SK-N-SH (cell line): ENCODE measurements at regions not wholly inside any gene's neighbourhood (a gene's known extent, or its start where the extent isn't known, plus 50 kb on each side); places are given as distances from the start of the nearest gene placed in this dataset.

Source experiments
- CTCF ChIA-PET: fragments of 300-600, 350-600 bp; formaldehyde crosslinking; extraction: SDS; loops from one replicate; lab custom pipeline; 2021; lab: Yijun Ruan, JAX
- POLR2A ChIA-PET: fragments of 350-600 bp; sonication (Branson Sonifier 250); formaldehyde crosslinking; extraction: SDS; loops from one replicate; lab custom pipeline; 2020; ENCODE audit warnings: antibody characterized with exemption, inconsistent platforms; lab: Yijun Ruan, JAX
- DNase-seq: peaks from one replicate; pipeline ENCODE4 v3.0.0; 2012
- H2AFZ ChIP-seq: fragments of 200-600 bp; sonication (generic); 2 replicates; pipeline ENCODE4 v1.8.1; 2016; ENCODE audit warnings: antibody characterized with exemption, mild to moderate bottlenecking, low read depth
- H3F3A ChIP-seq: fragments of 200-600 bp; sonication (generic); replicated peaks from 2 replicates; pipeline ENCODE3; 2016; ENCODE audit warnings: antibody characterized with exemption, mild to moderate bottlenecking; ENCODE audit not compliant: insufficient read depth
- H3K27ac ChIP-seq, 2 experiments: fragments of 200-500 bp in 1 of 2; fragments of 200-600 bp in 1 of 2; sonication (Bioruptor generic) in 1 of 2; sonication (generic), shearing (Covaris generic) in 1 of 2; 2 replicates each; pipeline versions ENCODE4 v1.5.1 to v1.6.1; 2014 to 2016; ENCODE audit warnings: low read depth in 2 of 2, inconsistent platforms in 1 of 2, low read length in 1 of 2, mild to moderate bottlenecking in 1 of 2, mixed read lengths in 1 of 2
- H3K27me3 ChIP-seq: fragments of 200-600 bp; sonication (generic), shearing (Covaris generic); 2 replicates; pipeline ENCODE4 v1.6.1; 2016; ENCODE audit warnings: mixed run types; ENCODE audit not compliant: insufficient read depth
- H3K36me3 ChIP-seq, 2 experiments: fragments of 200-500 bp in 1 of 2; fragments of 200-600 bp in 1 of 2; sonication (Bioruptor generic) in 1 of 2; sonication (generic) in 1 of 2; replicated peaks in 1 of 2; 2 replicates each; pipeline versions ENCODE3 to v1.5.1; 2014 to 2016; ENCODE audit warnings: low read length in 1 of 2, mild to moderate bottlenecking in 1 of 2; ENCODE audit not compliant: insufficient read depth in 2 of 2, control insufficient read depth in 1 of 2
- H3K4me1 ChIP-seq, 2 experiments: fragments of 200-500 bp in 1 of 2; fragments of 200-600 bp in 1 of 2; sonication (Bioruptor generic) in 1 of 2; sonication (generic), shearing (Covaris generic) in 1 of 2; 2 replicates each; pipeline versions ENCODE4 v1.5.1 to v1.6.1; 2014 to 2016; ENCODE audit warnings: low read depth in 1 of 2, low read length in 1 of 2, mixed run types in 1 of 2; ENCODE audit not compliant: insufficient read depth in 2 of 2, control insufficient read depth in 1 of 2
- H3K4me2 ChIP-seq: fragments of 200-600 bp; sonication (generic), shearing (Covaris generic); 2 replicates; pipeline ENCODE4 v1.6.1; 2017; ENCODE audit warnings: mixed run types
- H3K4me3 ChIP-seq, 2 experiments: fragments of 200-500 bp in 1 of 2; fragments of 200-600 bp in 1 of 2; sonication (Bioruptor generic) in 1 of 2; sonication (generic), shearing (Covaris generic) in 1 of 2; 2 replicates each; pipeline versions ENCODE4 v1.5.1 to v1.8.1; 2014 to 2016; ENCODE audit warnings: low read depth in 2 of 2, inconsistent platforms in 1 of 2, low read length in 1 of 2, mild to moderate bottlenecking in 1 of 2, mixed read lengths in 1 of 2, moderate library complexity in 1 of 2
- H3K79me2 ChIP-seq: fragments of 200-600 bp; sonication (generic); 2 replicates; pipeline ENCODE4 v1.8.1; 2017; ENCODE audit warnings: mild to moderate bottlenecking; ENCODE audit not compliant: insufficient read depth
- H3K9ac ChIP-seq: fragments of 200-600 bp; sonication (generic); 2 replicates; pipeline ENCODE4 v1.6.1; 2017; ENCODE audit warnings: mixed run types
- H3K9me2 ChIP-seq: fragments of 200-600 bp; sonication (generic); 2 replicates; pipeline ENCODE4 v1.6.1; 2017; ENCODE audit warnings: mixed run types
- H3K9me3 ChIP-seq: fragments of 200-600 bp; sonication (generic); 2 replicates; pipeline ENCODE4 v1.6.1; 2017; ENCODE audit warnings: mixed run types, mild to moderate bottlenecking, moderate library complexity
- H4K20me1 ChIP-seq: fragments of 200-600 bp; sonication (generic); 2 replicates; pipeline ENCODE4 v1.6.1; 2017; ENCODE audit warnings: mild to moderate bottlenecking, mixed run types; ENCODE audit not compliant: insufficient read depth
- CHD2 ChIP-seq: fragments of 150-350 bp; IDR thresholded peaks from 2 replicates; pipeline ENCODE4 v1.6.1; 2018; ENCODE audit warnings: low read length; ENCODE audit not compliant: partially characterized antibody
- ELF1 ChIP-seq: IDR thresholded peaks from 2 replicates; pipeline ENCODE4 v1.4.0; 2012
- EP300 ChIP-seq, 2 experiments: IDR thresholded peaks; 2 replicates each; pipeline versions ENCODE4 v1.4.0 to v1.6.1; 2012; ENCODE audit warnings: borderline replicate concordance in 1 of 2, low read depth in 1 of 2, low read length in 1 of 2
- EZH2phosphoT487 ChIP-seq: fragments of 200-600 bp; sonication (generic); IDR thresholded peaks from 2 replicates; pipeline ENCODE4 v1.6.1; 2017; ENCODE audit warnings: low read depth, mixed run types, mild to moderate bottlenecking, antibody characterized with exemption, moderate library complexity, borderline replicate concordance
- FOSL2 ChIP-seq: IDR thresholded peaks from 2 replicates; pipeline ENCODE4 v1.4.0; 2012; ENCODE audit warnings: low read depth, mild to moderate bottlenecking, moderate library complexity, borderline replicate concordance
- FOXJ3 ChIP-seq: sonication (generic); formaldehyde crosslinking; IDR thresholded peaks from 2 replicates; pipeline ENCODE4 v1.5.1; 2020; ENCODE audit warnings: mild to moderate bottlenecking, missing genetic modification reagents
- FOXM1 ChIP-seq: IDR thresholded peaks from 2 replicates; pipeline ENCODE4 v1.4.0; 2012; ENCODE audit warnings: low read depth, mild to moderate bottlenecking
- GATA2 ChIP-seq: sonication (generic); formaldehyde crosslinking; IDR thresholded peaks from 2 replicates; pipeline ENCODE4 v1.5.0; 2020; ENCODE audit warnings: mild to moderate bottlenecking, missing genetic modification reagents
- MAX ChIP-seq: IDR thresholded peaks from 2 replicates; pipeline ENCODE4 v1.4.0; 2012; ENCODE audit warnings: low read depth
- MXI1 ChIP-seq: IDR thresholded peaks from 2 replicates; pipeline ENCODE4 v1.6.1; 2012; ENCODE audit warnings: mild to moderate bottlenecking, low read depth, low read length, improper control_type of control experiment
- NFIC ChIP-seq: IDR thresholded peaks from 2 replicates; pipeline ENCODE4 v1.4.0; 2012; ENCODE audit warnings: borderline replicate concordance
- NRF1 ChIP-seq: IDR thresholded peaks from 2 replicates; pipeline ENCODE4 v1.6.1; 2012; ENCODE audit warnings: low read depth, mild to moderate bottlenecking, low read length
- POLR2AphosphoS5 ChIP-seq: IDR thresholded peaks from 2 replicates; pipeline ENCODE4 v1.6.1; 2012; ENCODE audit warnings: low read depth, low read length
- RAD21 ChIP-seq: IDR thresholded peaks from 2 replicates; pipeline ENCODE4 v1.6.1; 2012; ENCODE audit warnings: mild to moderate bottlenecking, low read length
- RCOR1 ChIP-seq: fragments of 150-350 bp; IDR thresholded peaks from 2 replicates; pipeline ENCODE4 v1.6.1; 2017; ENCODE audit warnings: antibody characterized with exemption, low read length
- RFX5 ChIP-seq: IDR thresholded peaks from 2 replicates; pipeline ENCODE4 v1.6.1; 2012; ENCODE audit warnings: mild to moderate bottlenecking, improper control_type of control experiment, low read length
- RXRA ChIP-seq: IDR thresholded peaks from 2 replicates; pipeline ENCODE4 v1.4.0; 2012; ENCODE audit warnings: low read depth, mild to moderate bottlenecking, borderline replicate concordance
- USF1 ChIP-seq: IDR thresholded peaks from 2 replicates; pipeline ENCODE4 v1.4.0; 2012; ENCODE audit warnings: low read depth, borderline replicate concordance
- YY1 ChIP-seq: IDR thresholded peaks from 2 replicates; pipeline ENCODE4 v1.4.0; 2012; ENCODE audit warnings: low read depth, mild to moderate bottlenecking
- ZBTB33 ChIP-seq: IDR thresholded peaks from 2 replicates; pipeline ENCODE4 v1.4.0; 2012; ENCODE audit warnings: low read depth, borderline replicate concordance
- WGBS: methylation state at CpG from one replicate; pipeline ENCODE4 v1.1.6; 2017; ENCODE audit warnings: low lambda C conversion rate; 5-methylcytosine and 5-hydroxymethylcytosine counted together

- POLR2A ChIA-PET = no interaction called here
- Histone ChIP-seq H3F3A (no peaks in the 10 kb centered on the region), H3K4me2 (no peak overlapping the region), H3K27me3 (no peaks in the 10 kb centered on the region), H3K4me1 (no peaks in the 10 kb centered on the region; a peak in 2 of 4 replicates), H3K27ac (peak overlapping the region in 1 of 2 experiments; percentile 24; a peak in 1 of 4 replicates), H3K79me2 (no peaks in the 10 kb centered on the region), H3K9me3 (no peaks in the 10 kb centered on the region), H3K9ac (no peak overlapping the region), H2AFZ (no peak overlapping the region), H4K20me1 (no peaks in the 10 kb centered on the region), H3K4me3 (no peak overlapping the region), H3K36me3 (no peaks in the 10 kb centered on the region), H3K9me2 (no peaks in the 10 kb centered on the region)
- CTCF ChIA-PET = no interaction called here
- TF ChIP-seq FOSL2 = no peak
- TF ChIP-seq NFIC = no peak
- TF ChIP-seq EP300 (IDR thresholded peaks at IDR 0.05; ENCODE audit: borderline replicate concordance in 1 of 2, low read depth in 1 of 2, low read length in 1 of 2) = no peak
- TF ChIP-seq FOXJ3 = no peak
- no peak for TF ChIP-seq RFX5
- TF ChIP-seq YY1 = no peak
- no peak for TF ChIP-seq CHD2
- no peak for TF ChIP-seq RXRA
- TF ChIP-seq FOXM1 = no peak
- TF ChIP-seq MAX = no peak
- no peak for TF ChIP-seq POLR2AphosphoS5
- no peak for DNase-seq
- WGBS = 3% methylated on average over 5 of the region's 5 CpGs
Measured at GRCh38 chr4:130636486-130636885, 1540.5 kb downstream of the C4orf33 start.

- H3K9me2 ChIP-seq = no peaks in the 10 kb centered on the region
- no peaks in the 10 kb centered on the region for H3K9me3 ChIP-seq
- ChIA-PET CTCF (interaction anchor here (0.7 kb wide), 1 partner anchor 29 kb away, joined by 4 read pairs; no protein-coding TSS in a partner anchor), POLR2A (no interaction called here)
- H3K4me1 ChIP-seq = no peaks in the 10 kb centered on the region; a peak in 2 of 4 replicates
- WGBS = 12% methylated on average over 2 of the region's 2 CpGs
- H3F3A ChIP-seq = no peaks in the 10 kb centered on the region
- no peak for TF ChIP-seq FOSL2
- TF ChIP-seq MXI1 = no peak
- TF ChIP-seq RCOR1 = no peak
- no peak for TF ChIP-seq ZBTB33
- no peak for TF ChIP-seq GATA2
- TF ChIP-seq EP300 (IDR thresholded peaks at IDR 0.05; ENCODE audit: borderline replicate concordance in 1 of 2, low read depth in 1 of 2, low read length in 1 of 2) = no peak
- TF ChIP-seq POLR2AphosphoS5 = no peak
- TF ChIP-seq YY1 = no peak
- TF ChIP-seq ELF1 = no peak
- TF ChIP-seq NRF1 = no peak
- TF ChIP-seq EZH2phosphoT487 = no peak
- no peak for TF ChIP-seq FOXJ3
- TF ChIP-seq RXRA = no peak
- no peak for TF ChIP-seq RAD21
- TF ChIP-seq USF1 = no peak
- H3K4me3 ChIP-seq = no peak overlapping the region
- H3K36me3 ChIP-seq = no peaks in the 10 kb centered on the region
- H3K27ac ChIP-seq = no peak overlapping the region
- no peaks in the 10 kb centered on the region for H4K20me1 ChIP-seq
- no peak for DNase-seq
- no peaks in the 10 kb centered on the region for H3K79me2 ChIP-seq
- no peaks in the 10 kb centered on the region for H3K27me3 ChIP-seq
- no peak overlapping the region for H2AFZ ChIP-seq
- H3K4me2 ChIP-seq = no peak overlapping the region
- no peak overlapping the region for H3K9ac ChIP-seq
Measured at GRCh38 chr4:130640592-130640991, 1544.6 kb downstream of the C4orf33 start.
